C1 segment of cervical spinal cord (tissue), 14 donors: ENCODE measurements at regions not wholly inside any gene's neighbourhood (a gene's known extent, or its start where the extent isn't known, plus 50 kb on each side); places are given as distances from the start of the nearest gene placed in this dataset.

ENCODE experiments used
- DNase-seq, 14 donors: peaks; one replicate each; lab custom pipeline; 2025; lab: John Stamatoyannopoulos, UW

DNA sequence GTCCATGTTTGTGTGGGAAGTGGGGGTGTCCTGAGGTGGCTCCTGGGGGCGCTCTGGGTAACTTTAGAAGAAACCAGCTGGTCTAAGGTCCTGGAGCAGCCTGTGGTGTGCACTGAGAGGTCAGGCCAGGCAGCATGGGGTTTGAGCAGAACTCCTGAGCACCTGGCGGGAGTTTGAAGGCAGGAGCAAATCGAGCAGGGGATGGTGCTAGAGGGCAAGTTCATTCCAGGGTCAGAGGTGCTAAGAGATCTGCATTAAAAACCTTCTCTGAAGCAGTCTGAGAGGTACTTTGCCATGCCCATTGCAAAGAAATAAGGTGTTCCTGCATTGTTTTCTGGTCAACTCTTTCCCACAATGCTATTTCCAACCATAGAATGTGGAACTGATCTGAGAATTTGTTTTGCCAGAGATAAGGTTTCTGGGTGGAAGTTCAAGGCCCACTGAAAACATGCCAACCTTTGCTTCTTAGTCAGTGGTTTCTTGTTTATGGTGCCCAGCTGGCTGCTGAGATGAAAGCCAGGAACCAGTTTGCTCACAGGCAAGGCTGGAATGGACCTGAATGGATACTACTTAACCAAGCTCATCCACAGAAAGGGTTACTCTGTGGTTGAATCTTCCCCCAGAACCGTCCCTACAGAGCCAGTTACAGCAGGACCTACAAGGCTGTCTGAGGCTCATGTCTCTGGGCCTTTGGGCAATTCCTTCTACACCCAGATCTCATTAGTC is 136.3 kb upstream of the TMEM72 start:
- no peak for DNase-seq

GRCh38 chr10:44775402-44775741 is 135.8 kb upstream of the TMEM72 start:
- DNase-seq, result no peak

DNA sequence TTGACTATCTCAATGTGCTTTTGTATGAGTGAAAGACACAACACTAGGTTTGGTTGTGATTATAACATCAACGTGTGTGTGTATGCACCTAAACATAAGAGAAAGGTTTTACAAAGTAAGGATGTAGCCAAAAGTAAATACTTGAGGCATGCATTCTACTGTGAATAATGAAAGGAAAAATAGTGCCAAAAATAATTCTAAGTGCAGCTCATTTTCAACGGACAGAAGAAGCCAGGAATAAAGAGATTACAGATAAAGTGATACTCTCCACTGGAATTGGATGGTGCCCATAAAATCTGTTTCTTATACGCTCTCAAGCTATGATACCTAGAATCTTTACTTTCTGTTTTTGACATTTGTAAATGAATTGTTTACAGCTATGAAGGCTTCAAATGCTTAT is 135.0 kb upstream of the TMEM72 start:
- DNase-seq, result no peak

- peak in 4 of 14 donors; percentile 13 to 56 (median 32) for DNase-seq
These were observed 131.6 kb upstream of the TMEM72 start for GRCh38 chr10:44779511-44779910.

GRCh38 chr10:44780426-44780825 is 130.7 kb upstream of the TMEM72 start:
- DNase-seq, result no peak

- DNase-seq, result no peak
These were observed 130.0 kb upstream of the TMEM72 start for GRCh38 chr10:44781131-44781530.

- DNase-seq, result peak in 2 of 14 donors; percentile 14 to 16
These were observed 124.8 kb upstream of the TMEM72 start for GRCh38 chr10:44786286-44786850.

DNA sequence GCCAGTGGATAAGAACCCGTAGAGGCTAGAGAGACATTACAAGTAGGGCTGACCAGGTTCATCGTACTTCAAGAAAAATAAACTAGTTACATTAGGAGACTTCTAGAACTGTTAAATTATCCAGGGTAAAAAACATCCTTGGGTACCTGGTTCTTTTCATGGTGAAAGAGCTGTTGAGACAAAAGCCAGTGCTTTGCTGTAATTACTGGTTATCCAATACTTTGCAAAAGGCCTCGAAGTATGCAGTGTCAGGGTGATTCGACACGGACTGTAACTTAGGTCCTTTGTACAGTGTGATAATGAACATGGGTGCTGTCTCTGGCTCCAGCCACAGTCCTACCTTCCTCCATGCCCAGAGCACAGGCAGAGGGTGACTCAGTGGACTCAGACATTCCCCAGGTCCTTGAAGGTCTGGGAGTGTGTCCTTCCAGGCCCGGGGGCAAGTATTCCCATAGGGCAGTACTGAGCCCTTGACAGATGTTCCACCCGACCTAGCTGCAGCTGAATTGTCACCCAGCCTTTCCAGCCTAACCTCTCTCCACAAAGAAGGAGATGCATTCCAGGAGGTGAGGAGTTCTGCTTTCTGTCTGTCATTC is 123.6 kb upstream of the TMEM72 start:
- no peak for DNase-seq

- DNase-seq, result no peak
These were observed 122.7 kb upstream of the TMEM72 start for GRCh38 chr10:44788147-44789129.

- DNase-seq, result no peak
These were observed 118.9 kb upstream of the TMEM72 start for GRCh38 chr10:44792119-44792775.

GRCh38 chr10:44799966-44800365 is 111.2 kb upstream of the TMEM72 start:
- no peak for DNase-seq

DNA sequence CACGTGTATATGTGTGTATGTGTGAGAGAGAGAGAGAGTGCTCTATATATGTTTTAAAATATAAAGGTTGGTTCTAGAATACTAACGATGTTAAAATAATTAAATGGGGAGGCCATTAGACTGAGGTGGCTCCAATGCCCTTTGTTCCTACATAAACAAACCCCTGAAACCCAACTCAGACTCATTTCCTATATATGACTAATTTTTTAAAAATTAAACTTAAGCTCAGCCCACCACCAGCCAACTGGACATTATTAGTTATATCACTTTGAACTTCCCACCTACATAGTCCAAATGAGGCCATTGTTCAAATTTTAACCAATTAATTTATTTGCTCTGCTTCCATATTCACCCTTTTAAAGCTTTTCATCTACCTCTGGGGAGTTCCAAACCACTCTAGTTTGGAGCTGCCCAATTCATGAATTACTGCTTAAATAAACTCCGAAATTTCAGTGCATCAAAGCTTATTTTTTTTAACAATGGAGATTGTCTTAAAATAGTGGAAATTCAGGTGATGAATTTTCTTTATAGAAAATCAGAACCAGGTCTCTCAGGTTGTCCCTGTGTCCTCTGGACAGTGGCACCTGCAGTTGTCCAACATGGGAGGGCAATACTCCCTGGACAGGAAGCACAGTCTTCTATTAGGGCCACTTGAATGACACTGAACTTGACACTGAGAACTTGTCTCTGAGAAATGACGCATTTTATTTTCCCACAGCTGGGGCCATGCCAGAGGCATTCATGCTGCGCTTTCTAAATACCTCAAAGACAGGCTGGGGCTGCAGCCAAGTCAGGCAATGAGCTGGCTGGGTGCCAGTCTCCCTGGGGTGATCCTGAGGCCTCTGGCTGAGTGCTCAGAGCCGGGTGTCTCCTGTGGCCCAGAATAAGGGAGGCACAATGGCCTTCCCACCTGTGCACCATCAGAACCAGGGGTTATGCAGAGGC is 109.5 kb upstream of the TMEM72 start:
- DNase-seq, result peak in 1 of 14 donors; percentile 15

GRCh38 chr10:44803862-44804261 is 107.3 kb upstream of the TMEM72 start:
- no peak for DNase-seq

DNA sequence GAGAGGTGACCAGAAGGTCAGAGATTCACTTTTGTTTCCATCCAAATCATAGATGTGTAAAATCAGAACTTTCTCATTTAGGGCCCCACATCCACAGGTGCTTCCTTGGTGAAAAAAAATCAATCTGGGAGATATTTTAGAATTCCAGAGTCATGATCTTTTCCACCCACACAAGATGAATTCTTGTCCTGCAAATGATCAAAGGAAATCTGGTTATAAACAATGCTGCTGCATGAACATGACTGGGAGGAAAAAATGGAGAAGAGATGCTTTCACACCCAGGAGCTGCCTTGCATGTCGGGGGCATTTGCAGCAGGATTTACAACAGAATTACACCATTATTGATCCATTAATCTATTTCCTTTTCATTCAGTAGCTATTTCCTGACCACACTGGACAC is 106.5 kb upstream of the TMEM72 start:
- DNase-seq, result no peak

GRCh38 chr10:44805466-44806210 is 105.5 kb upstream of the TMEM72 start:
- no peak for DNase-seq

- no peak for DNase-seq
These were observed 104.2 kb upstream of the TMEM72 start for GRCh38 chr10:44806950-44807349.

- no peak for DNase-seq
These were observed 103.7 kb upstream of the TMEM72 start for GRCh38 chr10:44807451-44807850.

DNA sequence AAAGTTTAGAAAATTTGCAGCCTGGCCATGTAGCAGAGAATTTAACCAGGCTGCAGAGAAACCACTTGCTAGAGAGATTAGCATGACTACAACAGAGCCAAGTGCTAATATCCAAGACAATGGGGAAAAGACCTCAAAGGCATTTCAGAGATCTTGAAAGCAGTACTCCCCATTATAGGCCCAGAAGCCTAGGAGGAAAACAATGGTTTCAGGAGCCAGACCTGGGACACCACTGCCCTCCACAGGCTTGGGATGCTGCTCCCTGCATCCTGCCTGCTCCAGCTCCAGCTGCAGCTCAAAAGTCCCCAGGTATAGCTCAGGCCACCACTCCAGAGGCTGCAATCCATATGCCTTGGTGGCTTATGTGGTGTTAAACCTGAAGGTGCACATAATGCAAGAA is 101.5 kb upstream of the TMEM72 start:
- DNase-seq, result no peak

- no peak for DNase-seq
These were observed 100.1 kb upstream of the TMEM72 start for GRCh38 chr10:44811072-44811471.

GRCh38 chr10:44813201-44813600 is 97.9 kb upstream of the TMEM72 start:
- DNase-seq, result no peak
